HG03457 (cell line): ENCODE measurements at regions not wholly inside any gene's neighbourhood (a gene's known extent, or its start where the extent isn't known, plus 50 kb on each side); places are given as distances from the start of the nearest gene placed in this dataset.
A peak's percentile ranks its signal among the peaks of the same experiment; 100 is the strongest.
"Not testable (repeated sequence)": the region's sequence is repeated elsewhere in the genome, so short reads cannot be mapped to it uniquely, and the experiment has no call there.

Experiments used
- ATAC-seq: cut with Tn5 transposase; IDR thresholded peaks from one replicate; pipeline ENCODE4 v1.9.1; 2021; ENCODE audit warnings: moderate number of reproducible peaks; ENCODE audit not compliant: unreplicated experiment

DNA sequence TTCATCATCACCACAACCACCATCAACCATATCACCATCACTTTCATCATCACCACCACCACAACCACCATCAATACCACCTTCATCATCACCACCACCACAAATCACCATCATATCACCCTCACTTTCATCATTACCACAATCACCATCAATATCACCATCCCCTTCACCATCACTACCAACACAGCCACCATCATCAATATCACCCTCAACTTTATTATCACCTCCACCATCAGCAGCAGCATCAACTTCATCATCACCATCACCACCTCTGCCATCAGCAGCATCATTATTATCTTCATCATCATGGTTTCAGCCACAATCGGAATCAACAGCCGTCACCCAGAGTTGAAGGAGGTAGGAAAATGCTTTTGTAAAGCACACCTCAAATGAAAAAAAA, 225.7 kb upstream of the SULF2 start:
- no peak for ATAC-seq

DNA sequence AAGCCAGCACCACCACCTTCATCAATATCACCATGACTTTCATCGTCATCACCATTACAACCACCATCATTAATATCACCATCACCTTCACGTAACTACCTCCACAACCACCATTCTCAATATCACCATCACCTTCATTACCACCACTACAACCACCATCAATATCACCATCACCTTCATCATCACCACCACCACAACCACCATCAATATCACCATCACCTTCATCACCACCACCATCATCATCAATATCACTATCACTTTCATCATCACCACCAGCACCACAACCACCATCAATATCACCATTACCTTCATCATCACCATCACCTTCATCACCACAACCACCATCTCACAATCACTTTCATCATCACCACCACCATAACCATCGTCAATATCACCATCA, 225.3 kb upstream of the SULF2 start:
- ATAC-seq: no peak

DNA sequence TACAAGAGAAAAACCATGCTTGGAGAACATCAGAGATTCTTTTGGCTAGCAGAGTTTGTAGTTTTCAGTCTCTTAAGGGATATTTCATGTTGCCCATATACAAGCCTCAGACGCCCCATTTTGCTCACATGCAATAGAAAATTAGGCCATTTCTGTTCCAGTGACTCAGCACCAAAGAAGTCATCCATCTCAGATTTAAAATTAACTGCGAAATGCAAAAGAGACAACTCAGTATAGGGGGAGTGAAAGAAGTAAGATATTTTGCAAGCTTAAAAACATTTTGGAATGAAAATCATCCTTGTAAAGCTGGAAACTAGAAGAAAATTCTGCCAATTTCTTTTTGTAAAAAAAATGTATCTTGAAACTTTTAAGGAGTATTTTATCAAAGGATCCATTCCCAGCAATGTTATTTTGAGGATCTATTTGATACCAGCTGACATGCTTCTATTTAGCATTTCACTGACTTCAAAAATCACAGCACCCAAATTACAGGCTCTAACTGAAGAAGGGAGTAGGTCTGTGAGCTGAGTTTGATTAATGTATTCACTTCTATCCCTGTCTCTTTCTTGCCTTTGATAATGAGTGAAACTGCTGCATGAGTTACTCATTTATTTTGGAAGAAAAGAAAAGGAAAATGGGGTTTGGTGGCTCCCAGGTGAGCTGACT, 223.7 kb upstream of the SULF2 start:
- no peak for ATAC-seq

DNA sequence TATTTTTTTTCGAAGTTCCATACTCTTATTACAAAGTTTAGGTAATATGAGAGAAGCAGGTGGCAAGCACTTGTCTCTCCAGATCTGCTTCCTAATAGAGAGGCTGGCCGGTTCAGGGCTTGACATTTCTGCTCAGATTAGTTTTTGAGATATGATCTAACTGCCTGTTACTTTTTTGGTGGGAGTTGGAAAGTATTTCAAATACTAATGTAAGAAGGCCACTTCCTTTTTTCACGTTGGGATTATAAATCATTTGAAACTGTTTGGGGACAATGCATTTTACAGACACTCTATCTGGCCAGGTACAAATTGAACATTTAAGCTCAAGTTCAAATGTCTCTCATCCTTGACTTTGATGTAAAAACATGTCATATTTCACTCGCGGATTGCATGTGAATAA, 222.1 kb upstream of the SULF2 start:
- ATAC-seq: no peak

DNA sequence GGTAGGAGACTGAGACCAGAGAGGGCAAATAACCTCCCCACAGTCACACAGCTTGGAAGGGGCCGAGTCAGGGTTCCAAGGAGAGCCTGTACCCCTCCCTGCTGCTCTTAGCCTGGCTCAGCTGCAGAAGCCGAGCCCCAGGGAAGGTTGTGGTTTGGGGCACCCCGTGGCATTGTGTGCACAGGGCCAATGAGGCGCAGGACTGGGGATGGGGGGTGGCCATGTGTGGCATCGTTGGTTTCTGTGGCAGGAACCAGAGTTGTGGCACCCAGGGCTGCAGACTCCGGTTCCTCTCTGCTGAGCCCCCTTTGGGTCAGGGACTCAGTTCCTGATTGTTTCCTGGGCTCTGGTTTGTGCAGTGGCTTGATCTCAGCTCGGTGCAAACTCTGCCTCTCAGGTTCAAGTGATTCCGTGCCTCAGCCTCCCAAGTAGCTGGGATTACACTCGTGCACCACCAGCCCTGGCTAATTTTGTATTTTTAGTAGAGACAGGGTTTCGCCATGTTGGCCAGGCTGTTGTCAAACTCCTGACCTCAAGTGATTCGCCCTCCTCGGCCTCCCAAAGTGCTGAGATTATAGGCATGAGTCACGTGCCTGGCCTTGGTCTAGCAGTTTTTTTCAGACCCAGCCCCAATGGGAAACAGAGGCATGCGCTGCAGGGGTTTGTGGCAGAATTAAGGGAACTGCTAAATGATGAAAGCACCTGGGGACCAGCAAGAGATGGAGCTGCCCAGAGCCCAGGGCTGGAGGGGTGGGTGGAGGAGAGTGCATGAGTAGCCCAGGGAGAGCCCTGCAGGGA, 221.0 kb upstream of the SULF2 start:
- no peak for ATAC-seq

DNA sequence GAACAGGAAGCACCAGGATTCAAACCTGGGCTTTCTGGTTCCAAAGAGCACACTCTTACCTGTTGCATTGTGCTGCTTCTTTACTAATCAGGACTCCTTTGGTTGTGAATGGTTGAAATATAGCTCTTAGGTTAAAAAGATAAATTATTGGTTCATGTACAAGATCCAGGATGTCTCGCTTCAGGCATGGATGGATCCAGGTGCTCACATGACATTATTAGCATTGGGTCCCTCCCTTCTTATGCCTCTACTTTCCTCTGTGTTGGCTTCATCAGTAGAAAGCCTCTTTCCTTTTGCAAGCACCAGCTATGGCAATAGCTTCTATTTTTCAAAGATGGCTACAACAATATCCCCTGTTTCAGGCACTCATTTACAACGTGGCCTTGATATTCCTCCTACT, 217.7 kb upstream of the SULF2 start:
- ATAC-seq: no peak

DNA sequence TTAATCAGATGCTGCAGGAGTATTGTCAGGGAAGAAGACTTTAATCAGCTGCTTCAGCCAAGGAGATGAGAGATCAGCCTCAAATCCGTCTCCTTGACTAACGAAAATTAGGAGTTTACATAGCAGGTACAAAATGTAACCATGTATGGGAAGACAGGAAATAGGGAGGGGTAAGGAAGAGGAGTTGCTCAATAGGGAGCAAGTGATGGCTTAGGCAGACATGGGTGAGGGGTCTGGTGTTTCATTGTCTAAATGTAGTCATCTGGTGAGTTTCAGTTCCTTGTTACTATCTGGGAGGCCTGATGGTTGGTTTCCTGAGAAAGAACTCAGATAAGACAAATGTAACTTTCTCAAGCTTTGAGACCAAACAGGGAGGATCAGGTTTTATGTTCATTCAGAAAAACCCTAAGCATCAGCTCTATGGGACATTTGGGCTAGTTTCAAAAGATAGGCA, 217.3 kb upstream of the SULF2 start:
- peak; percentile 57 for ATAC-seq

DNA sequence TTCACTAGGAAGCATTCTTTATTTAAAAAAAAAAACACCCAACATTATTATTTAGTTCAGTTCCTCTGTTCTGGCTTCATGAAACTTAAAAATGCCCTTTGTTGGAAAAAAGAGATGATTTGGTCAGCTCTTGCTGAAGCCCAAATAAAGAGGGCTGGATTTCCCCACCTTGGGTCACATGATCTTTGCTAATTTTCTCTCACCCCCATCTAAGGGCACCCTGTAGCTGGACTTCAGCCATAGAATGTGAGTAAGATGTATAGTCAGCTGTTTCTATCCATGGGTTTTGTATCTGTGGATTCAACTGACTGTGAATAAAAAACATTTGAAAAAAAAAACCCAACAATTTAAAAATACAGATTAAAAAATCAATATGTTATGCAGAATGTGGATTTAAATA, 213.9 kb upstream of the SULF2 start:
- no peak for ATAC-seq

DNA sequence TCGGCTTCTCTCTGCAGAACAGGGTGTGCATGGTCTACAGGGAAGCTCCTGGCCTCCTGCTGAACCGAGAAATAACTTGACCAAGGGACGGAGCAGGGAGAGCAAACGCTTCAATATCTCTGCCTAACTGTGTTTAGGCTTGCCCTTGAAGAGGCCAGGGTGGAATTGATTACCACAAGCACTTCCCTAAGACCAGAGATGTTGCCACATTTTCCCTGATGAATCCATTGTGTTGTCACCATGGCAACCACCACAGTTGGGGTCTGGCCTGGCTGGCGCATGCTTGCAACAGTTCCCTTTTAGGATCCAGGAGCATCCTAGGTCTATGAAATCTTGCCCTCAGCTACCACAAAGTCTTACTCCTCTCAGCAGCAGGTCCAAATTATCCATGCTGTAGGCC, 213.5 kb upstream of the SULF2 start:
- ATAC-seq: no peak

DNA sequence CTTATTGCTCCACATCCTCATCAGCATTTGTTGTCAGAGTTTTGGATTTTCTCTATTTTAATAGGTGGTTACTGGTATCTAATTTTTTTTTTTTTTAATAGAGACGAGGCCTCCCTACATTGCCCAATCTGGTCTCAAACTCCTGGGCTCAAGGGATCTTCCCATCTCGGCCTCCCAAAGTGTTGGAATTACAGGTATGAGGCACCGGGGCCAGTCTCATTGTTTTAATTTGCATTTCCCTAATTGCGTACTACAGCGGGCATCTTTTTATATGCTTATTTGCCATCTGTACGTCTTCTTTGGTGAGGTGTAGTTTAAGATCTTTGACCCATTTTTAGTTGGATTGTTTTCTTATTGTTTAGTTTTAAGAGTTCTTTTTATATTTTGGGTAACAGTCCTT, 210.4 kb upstream of the SULF2 start:
- no peak for ATAC-seq

DNA sequence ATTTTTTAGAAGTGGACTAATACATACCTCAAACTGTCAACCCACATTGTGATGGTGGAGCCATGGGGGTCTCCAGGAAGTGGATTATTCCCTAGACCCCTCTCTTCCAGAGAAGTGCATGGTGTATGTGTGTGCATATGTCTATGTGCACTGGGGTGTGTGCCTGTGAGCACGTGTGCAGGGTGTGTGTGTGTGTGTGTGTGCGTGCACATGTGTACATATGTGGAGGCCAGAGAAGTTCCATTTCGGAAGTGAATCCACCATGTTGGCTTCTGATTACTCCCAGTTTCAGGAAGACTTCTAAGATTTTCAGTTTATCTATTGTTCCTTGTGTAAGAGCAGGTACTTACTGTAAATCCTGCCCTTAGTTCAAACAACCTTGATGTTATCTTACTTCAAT, 208.5 kb upstream of the SULF2 start:
- ATAC-seq: no peak

DNA sequence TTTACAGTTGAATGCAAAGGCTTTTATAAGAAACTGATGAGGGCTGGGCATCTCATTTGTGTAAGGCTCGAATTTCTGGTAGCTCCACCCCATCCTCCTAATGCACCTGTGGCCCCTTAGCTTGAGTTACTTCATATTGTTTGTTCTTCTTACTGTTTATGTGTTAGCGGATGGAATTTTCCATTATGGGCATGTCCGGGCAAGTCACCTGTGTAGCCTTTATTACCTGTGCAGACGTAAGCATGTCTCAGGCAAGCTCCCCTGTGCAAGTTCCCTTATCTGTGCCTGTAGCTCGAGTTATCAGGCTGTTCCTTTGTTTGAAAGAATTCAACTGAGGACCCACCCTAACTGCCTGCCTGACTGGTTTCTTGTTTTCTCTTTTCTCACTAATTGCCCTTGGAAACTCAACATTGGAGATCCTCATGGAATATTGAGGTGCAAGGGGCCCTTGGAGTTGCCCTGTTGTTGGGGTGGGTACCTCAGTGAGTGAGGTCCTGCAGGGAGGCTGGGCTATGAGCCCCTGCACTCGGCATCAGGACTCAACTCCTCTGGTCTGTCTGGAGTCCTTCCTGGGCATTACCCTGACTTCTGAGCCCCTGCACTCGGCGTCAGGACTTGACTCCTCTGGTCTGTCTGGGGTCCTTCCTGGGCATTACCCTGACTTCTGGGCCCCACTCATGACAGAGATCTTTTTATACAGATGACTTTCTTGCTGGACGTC, 207.9 kb upstream of the SULF2 start:
- ATAC-seq: no peak

DNA sequence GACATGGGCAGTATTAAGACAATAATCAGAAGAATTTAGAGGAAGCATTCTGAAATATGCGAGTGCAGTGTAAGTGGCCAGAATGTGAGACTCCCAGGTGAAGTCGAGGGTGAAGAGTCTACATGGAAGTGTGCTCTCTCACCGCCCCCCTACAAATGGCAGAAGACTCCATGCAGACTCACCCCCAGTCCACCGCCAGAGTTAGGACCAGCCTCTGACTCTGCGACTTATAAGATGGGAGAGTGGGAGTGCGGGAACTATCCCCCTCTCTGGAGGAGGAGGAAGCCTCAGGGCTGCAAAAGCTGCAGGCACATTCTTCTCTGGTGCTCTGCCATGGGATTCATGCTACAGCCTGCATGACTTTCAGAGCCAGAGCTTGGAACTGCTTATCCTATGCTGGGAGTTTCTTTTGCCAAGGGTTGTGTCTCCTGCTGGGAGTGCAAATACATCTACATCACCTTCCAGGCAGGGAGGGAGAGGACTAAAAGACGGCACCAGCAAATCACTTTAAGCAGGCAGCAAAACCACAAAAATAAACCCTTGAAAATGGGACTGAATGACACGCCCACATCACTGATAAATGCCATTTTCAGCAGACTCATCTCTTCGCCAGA, 206.7 kb upstream of the SULF2 start:
- no peak for ATAC-seq

DNA sequence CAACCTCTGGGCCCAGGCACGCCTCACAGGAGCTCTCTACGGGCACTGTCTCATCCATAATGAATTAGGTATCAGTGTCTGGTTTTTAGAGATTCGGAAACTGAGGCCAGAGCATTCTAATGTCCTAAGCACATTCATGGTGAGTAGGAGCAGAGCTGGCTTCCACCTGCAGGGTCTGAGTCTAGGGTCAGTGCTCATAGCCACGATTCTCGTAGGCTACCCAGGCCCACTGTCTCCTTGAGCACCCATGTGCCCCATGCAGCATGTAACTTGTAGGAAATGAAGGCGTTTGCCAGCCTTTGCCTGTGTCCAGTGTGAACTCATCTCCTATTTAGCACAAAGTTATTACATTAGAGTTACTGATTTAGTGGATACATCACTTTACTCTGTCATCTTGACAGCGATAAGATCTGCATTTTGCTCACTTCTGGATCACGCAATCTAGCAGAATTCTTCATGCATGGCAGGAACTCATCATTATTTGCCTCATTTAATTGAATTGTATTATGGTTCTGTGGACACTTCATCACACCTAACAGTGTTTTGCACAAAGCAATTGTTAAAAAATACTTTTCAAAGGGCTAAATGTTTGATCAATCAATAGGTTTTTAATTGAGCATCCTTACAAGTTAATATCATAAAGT, 205.3 kb upstream of the SULF2 start:
- ATAC-seq: no peak

DNA sequence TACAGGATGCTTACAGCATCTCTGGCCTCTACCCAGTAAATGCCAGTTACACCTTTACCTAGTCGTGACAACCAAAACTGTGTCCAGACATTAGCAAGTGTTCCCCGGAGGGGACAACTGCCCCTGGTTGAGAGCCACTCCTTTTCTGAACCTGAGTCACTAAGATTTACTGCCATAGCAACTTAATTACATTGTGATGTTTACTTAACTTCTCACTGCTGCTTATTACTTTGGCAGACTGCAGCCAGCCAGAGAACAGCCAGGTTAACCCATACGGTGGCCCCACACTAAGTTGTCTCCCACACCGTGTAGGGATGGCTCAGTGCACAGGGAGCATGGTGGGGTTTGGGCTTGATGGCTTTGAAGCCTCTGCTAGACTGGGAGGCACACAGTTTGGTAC, 204.7 kb upstream of the SULF2 start:
- ATAC-seq: no peak

DNA sequence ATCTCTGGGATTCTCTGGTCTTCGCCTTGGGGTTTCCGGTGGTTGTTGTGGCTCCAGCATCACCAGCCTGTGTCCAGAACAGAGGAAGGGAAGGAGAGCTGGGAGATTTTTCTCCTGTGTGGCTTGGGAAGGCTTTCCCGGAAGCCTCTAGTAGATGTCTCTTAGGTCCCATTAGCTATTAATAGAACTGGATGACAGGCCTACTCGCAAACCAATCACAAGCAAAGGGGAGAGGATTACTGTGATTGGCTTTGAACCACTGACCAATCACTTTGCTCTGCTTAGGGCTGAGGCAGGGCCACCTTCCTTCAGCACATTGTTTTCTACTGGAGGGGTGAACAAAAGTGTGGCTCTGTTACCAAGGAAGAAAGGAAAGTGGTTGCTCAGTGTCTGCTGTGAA, 203.4 kb upstream of the SULF2 start:
- no peak for ATAC-seq

DNA sequence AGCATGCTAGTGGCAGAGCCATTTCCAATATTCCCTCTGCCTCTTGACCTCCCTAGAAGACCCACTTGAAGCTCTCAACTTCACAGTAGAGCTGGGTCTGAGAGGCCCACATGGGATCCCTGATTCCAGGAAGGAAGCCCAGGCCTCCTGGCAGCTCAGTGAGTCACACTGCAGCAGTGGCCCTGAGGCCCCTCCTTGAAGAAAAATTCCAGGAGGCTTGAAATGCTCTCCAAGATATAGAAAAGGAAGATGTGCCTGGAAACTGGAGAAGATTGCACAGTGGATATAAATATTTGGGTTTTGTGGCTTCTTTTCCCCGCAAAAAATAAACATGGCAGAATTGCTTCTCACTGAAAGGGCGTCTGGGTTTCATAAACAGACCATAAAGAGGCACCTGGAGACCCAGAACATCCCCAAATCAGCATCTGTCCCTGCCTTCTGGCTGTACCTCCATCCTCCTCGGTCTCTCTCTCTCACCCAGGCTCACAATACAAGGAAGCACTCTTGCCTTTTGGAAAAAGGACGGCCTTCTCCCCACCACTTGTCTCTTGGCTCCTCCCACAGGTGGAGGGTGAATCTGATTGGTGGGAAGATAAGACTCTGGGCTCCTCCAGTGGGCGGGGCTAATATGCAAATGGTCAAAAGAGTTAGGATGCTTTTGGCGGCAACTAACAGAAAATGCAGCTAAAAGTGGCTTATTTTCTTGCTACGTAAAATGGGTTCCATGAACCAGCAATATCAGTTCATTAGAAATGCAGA, 200.0 kb upstream of the SULF2 start:
- no peak for ATAC-seq

DNA sequence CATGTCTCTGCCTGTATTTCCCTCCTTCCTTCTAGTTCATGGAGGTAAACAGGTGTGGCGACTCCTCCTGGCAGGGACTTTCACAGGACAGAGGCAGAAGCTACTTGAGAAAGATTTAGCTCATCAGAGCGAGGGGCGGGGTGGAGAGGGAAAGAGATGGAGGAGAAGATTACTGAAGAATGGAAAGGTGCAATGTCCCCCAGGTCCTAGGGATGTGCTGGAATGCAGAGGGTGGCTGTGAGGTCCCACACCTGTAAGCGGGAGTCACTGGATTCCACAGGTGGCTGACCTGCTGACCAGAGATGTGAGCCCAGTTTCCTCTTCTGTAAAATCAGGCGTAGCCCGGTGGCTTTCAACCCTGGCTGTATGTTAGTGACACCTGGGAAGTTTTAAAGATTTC, 199.2 kb upstream of the SULF2 start:
- ATAC-seq: no peak

DNA sequence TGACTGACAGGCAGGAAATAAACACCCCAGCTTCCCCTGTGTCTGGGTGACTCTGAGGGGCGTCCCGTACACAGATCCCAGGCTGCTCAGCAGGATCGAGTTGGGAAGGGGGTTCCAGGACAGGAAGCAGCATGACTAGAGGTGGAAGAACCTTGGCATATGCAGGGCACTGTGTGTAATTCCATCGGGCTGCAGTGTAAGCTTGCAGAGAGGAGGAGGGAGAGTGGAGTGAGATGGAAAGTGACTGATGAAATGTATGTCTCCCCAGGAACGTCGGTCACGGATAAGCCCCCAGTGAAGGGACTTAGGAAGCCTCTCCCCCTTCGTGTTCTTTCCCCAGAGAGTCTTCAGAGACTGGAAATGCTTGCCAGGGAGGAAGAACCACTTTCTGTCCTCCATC, 198.4 kb upstream of the SULF2 start:
- not testable (repeated sequence) for ATAC-seq

DNA sequence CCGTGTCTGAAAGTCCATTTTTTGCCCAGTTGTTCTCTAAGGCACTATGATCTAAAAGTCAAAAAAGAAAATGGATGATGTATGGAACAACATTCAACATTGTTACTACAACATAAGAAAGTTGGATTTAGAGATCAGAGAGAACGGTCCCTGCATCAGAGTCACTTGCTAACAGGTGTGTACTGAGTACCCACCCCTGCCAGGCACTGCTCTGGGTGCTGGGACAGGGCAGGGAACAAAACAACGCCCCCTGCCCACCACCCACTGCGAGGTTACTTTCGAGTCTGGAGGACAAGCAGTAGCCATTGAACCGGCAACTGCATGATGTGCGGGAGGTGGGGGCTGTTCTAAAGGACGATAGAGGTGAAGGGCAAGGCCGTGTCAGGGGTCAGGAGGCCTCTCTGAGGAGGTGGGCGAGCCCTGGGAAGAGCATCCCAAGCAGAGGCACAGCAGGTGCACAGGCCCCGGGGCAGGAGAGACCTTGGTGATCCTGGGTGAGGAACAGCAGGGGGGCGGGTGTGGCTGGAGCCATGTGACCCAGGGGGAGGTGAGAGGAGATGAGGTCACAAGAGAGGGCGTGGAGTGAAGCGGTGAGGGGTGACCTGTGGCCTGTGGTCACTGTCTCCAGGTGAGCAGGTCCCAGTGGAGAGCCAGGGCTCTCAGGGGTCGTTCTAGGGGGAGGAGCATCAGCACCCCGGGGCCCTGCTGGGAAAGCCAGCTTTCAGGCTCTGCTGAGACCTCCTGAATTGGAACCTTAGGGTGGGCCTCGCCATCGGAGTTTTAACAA, 197.5 kb upstream of the SULF2 start:
- ATAC-seq: no peak
